NK-92 treated with Interleukin-12 subunit alpha and Interleukin-12 subunit beta, amount 100 ng/mL, for 24 hours (cell line): ENCODE measurements at regions not wholly inside any gene's neighbourhood (a gene's known extent, or its start where the extent isn't known, plus 50 kb on each side); places are given as distances from the start of the nearest gene placed in this dataset.

Experiments used
- DNase-seq: peaks from one replicate; lab custom pipeline; 2025; lab: John Stamatoyannopoulos, UW

GRCh38 chr5:34505731-34506130 lies 150.4 kb upstream of the RAI14 start:
- DNase-seq: no peak

GRCh38 chr5:34507933-34508332 lies 148.2 kb upstream of the RAI14 start:
- no peak for DNase-seq

- no peak for DNase-seq
Observed at GRCh38 chr5:34509392-34509791, 146.7 kb upstream of the RAI14 start.

- no peak for DNase-seq
Observed at GRCh38 chr5:34510002-34510401, 146.1 kb upstream of the RAI14 start.

GRCh38 chr5:34511063-34511462 lies 145.1 kb upstream of the RAI14 start:
- no peak for DNase-seq

GRCh38 chr5:34511481-34511880 lies 144.6 kb upstream of the RAI14 start:
- no peak for DNase-seq

- DNase-seq: no peak
Observed at GRCh38 chr5:34511915-34512314, 144.2 kb upstream of the RAI14 start.

GRCh38 chr5:34516166-34516565 lies 140.0 kb upstream of the RAI14 start:
- DNase-seq: no peak

GRCh38 chr5:34516686-34517085 lies 139.4 kb upstream of the RAI14 start:
- no peak for DNase-seq

- DNase-seq: no peak
Observed at GRCh38 chr5:34517249-34517648, 138.9 kb upstream of the RAI14 start.

GRCh38 chr5:34519489-34520220 lies 136.5 kb upstream of the RAI14 start:
- no peak for DNase-seq

GRCh38 chr5:34521628-34522290 lies 134.4 kb upstream of the RAI14 start:
- DNase-seq: no peak

GRCh38 chr5:34522599-34523386 lies 133.3 kb upstream of the RAI14 start:
- peak; percentile 44 for DNase-seq

- no peak for DNase-seq
Observed at GRCh38 chr5:34523387-34523726, 132.8 kb upstream of the RAI14 start.

- no peak for DNase-seq
Observed at GRCh38 chr5:34524123-34524522, 132.0 kb upstream of the RAI14 start.

GRCh38 chr5:34525761-34526160 lies 130.4 kb upstream of the RAI14 start:
- DNase-seq: no peak

GRCh38 chr5:34526682-34527305 lies 129.3 kb upstream of the RAI14 start:
- no peak for DNase-seq

GRCh38 chr5:34529581-34530331 lies 126.4 kb upstream of the RAI14 start:
- DNase-seq: no peak

GRCh38 chr5:34530637-34531036 lies 125.5 kb upstream of the RAI14 start:
- no peak for DNase-seq

- DNase-seq: no peak
Observed at GRCh38 chr5:34531751-34532360, 124.3 kb upstream of the RAI14 start.
